ENCODE measurements at regions not wholly inside any gene's neighbourhood (a gene's known extent, or its start where the extent isn't known, plus 50 kb on each side); places are given as distances from the start of the nearest gene placed in this dataset.

DNA sequence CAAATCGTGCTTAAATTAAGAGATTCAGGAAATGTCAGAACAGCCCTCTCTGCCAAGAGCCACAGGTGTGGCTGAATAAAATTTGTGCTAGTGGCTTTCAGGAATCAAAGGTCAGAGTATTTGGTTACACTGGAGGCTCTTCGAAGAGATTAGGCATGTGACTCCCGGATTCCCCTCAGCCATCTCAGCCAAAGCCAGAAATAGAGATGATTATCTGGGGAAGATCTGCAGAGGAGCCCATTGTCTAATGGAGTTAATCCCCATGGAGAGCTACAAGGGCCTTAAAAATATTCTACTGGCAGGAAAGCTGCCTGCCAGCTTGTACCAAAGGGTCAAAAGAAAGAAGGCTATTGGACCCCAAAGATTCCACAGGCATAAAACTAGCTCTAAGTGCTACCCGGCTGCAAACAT is 1259.5 kb downstream of the TBC1D22A start:
- TF ChIP-seq, protein P1, sequence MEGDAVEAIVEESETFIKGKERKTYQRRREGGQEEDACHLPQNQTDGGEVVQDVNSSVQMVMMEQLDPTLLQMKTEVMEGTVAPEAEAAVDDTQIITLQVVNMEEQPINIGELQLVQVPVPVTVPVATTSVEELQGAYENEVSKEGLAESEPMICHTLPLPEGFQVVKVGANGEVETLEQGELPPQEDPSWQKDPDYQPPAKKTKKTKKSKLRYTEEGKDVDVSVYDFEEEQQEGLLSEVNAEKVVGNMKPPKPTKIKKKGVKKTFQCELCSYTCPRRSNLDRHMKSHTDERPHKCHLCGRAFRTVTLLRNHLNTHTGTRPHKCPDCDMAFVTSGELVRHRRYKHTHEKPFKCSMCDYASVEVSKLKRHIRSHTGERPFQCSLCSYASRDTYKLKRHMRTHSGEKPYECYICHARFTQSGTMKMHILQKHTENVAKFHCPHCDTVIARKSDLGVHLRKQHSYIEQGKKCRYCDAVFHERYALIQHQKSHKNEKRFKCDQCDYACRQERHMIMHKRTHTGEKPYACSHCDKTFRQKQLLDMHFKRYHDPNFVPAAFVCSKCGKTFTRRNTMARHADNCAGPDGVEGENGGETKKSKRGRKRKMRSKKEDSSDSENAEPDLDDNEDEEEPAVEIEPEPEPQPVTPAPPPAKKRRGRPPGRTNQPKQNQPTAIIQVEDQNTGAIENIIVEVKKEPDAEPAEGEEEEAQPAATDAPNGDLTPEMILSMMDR (IDR thresholded peaks at IDR 0.05): no peak
- no peak for TF ChIP-seq POLR2A (IDR thresholded peaks at IDR 0.05)

Data from adrenal gland (tissue), 5 donors.